ENCODE measurements at regions not wholly inside any gene's neighbourhood (a gene's known extent, or its start where the extent isn't known, plus 50 kb on each side); places are given as distances from the start of the nearest gene placed in this dataset.

- no peaks in the 10 kb centered on the region for H3K36me3 ChIP-seq (ENCODE audit: low read depth)
- H2AFZ ChIP-seq, result no peak overlapping the region
- no peak overlapping the region for H3K4me2 ChIP-seq
- no peak for DNase-seq
- no peaks in the 10 kb centered on the region for H3K79me2 ChIP-seq (ENCODE audit: low read depth)
- H3K27me3 ChIP-seq (ENCODE audit: insufficient read depth, low read depth), result peaks cover 3% of the 10 kb centered on the region; the same call in 1 of the 2 replicates
- no peaks in the 10 kb centered on the region for H3K9me2 ChIP-seq (ENCODE audit: insufficient read depth)
- no peaks in the 10 kb centered on the region for H3K4me1 ChIP-seq (replicated peaks; ENCODE audit: insufficient read depth)
- ChIA-PET POLR2A (ENCODE audit: unreplicated experiment) (no interaction called here), CTCF (no interaction called here)
- no peaks in the 10 kb centered on the region for H4K20me1 ChIP-seq (ENCODE audit: insufficient read depth)
- intact Hi-C loops (cut with micrococcal nuclease; ENCODE audit: unreplicated experiment), result no loop called here
- H3K27ac ChIP-seq, result no peak overlapping the region
- TF ChIP-seq EZH2 (IDR thresholded peaks at IDR 0.05; ENCODE audit: low read depth), result no peak
- TF ChIP-seq, protein P1, sequence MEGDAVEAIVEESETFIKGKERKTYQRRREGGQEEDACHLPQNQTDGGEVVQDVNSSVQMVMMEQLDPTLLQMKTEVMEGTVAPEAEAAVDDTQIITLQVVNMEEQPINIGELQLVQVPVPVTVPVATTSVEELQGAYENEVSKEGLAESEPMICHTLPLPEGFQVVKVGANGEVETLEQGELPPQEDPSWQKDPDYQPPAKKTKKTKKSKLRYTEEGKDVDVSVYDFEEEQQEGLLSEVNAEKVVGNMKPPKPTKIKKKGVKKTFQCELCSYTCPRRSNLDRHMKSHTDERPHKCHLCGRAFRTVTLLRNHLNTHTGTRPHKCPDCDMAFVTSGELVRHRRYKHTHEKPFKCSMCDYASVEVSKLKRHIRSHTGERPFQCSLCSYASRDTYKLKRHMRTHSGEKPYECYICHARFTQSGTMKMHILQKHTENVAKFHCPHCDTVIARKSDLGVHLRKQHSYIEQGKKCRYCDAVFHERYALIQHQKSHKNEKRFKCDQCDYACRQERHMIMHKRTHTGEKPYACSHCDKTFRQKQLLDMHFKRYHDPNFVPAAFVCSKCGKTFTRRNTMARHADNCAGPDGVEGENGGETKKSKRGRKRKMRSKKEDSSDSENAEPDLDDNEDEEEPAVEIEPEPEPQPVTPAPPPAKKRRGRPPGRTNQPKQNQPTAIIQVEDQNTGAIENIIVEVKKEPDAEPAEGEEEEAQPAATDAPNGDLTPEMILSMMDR (conservative IDR thresholded peaks at IDR 0.05), result no peak
- H3K9me3 ChIP-seq (ENCODE audit: insufficient read depth, low read depth), result no peaks in the 10 kb centered on the region
- no peak overlapping the region for H3K4me3 ChIP-seq
- no TSS peak for BruUV-seq (replicated peaks)
- no peaks in the 10 kb centered on the region for H3F3A ChIP-seq (ENCODE audit: insufficient read depth, low read depth)
Measured at GRCh38 chr10:10533437-10533836, 484.2 kb upstream of the CELF2 start.

DNA sequence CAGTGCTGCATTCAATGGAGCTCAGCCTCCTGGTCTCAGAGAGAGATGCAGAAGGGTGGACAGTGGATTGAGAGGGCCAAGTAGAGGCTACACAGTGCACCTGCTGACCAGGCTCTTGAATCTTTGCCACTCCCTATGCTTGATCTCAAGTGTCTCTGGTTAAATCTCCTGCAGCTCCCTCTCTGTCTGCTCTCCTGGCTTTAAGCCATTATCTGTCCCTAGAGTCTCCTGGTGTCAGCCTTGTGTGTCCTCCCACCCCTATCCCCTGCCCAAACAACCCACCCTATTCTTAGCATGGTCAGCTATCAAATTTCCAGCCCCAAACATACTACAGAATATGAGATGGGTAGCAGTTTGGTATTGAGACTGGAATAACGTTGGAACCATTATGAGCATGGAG is 479.3 kb upstream of the CELF2 start:
- DNase-seq, result no peak
- H3K4me3 ChIP-seq, result no peak overlapping the region
- no peaks in the 10 kb centered on the region for H3F3A ChIP-seq (ENCODE audit: insufficient read depth, low read depth)
- H3K4me1 ChIP-seq (replicated peaks; ENCODE audit: insufficient read depth), result no peaks in the 10 kb centered on the region
- H3K9me3 ChIP-seq (ENCODE audit: insufficient read depth, low read depth), result no peaks in the 10 kb centered on the region
- CTCF ChIA-PET, result no interaction called here
- BruUV-seq (replicated peaks), result no TSS peak
- H2AFZ ChIP-seq, result no peak overlapping the region
- no peaks in the 10 kb centered on the region for H3K79me2 ChIP-seq (ENCODE audit: low read depth)
- H3K27me3 ChIP-seq (ENCODE audit: insufficient read depth, low read depth), result peaks cover 7% of the 10 kb centered on the region; the same call in 1 of the 2 replicates
- intact Hi-C loops (cut with micrococcal nuclease; ENCODE audit: unreplicated experiment), result no loop called here
- no peaks in the 10 kb centered on the region for H3K9me2 ChIP-seq (ENCODE audit: insufficient read depth)
- H3K36me3 ChIP-seq (ENCODE audit: low read depth), result no peaks in the 10 kb centered on the region
- no peak overlapping the region for H3K27ac ChIP-seq
- no peak for TF ChIP-seq EZH2 (IDR thresholded peaks at IDR 0.05; ENCODE audit: low read depth)
- TF ChIP-seq, protein P1 (conservative IDR thresholded peaks at IDR 0.05), result no peak
- no peak overlapping the region for H3K4me2 ChIP-seq
- POLR2A ChIA-PET (ENCODE audit: unreplicated experiment), result no interaction called here
- H4K20me1 ChIP-seq (ENCODE audit: insufficient read depth), result no peaks in the 10 kb centered on the region

- no peaks in the 10 kb centered on the region for H3K9me3 ChIP-seq (ENCODE audit: insufficient read depth, low read depth)
- ChIA-PET POLR2A (ENCODE audit: unreplicated experiment) (no interaction called here), CTCF (no interaction called here)
- H3K79me2 ChIP-seq (ENCODE audit: low read depth), result no peaks in the 10 kb centered on the region
- H3K4me3 ChIP-seq, result no peak overlapping the region
- H4K20me1 ChIP-seq (ENCODE audit: insufficient read depth), result no peaks in the 10 kb centered on the region
- no peak overlapping the region for H3K27ac ChIP-seq
- DNase-seq, result no peak
- TF ChIP-seq, protein P1 (conservative IDR thresholded peaks at IDR 0.05), result no peak
- no peak for TF ChIP-seq EZH2 (IDR thresholded peaks at IDR 0.05; ENCODE audit: low read depth)
- no TSS peak for BruUV-seq (replicated peaks)
- H3K9me2 ChIP-seq (ENCODE audit: insufficient read depth), result no peaks in the 10 kb centered on the region
- no peaks in the 10 kb centered on the region for H3K36me3 ChIP-seq (ENCODE audit: low read depth)
- H3F3A ChIP-seq (ENCODE audit: insufficient read depth, low read depth), result no peaks in the 10 kb centered on the region
- peaks cover 11% of the 10 kb centered on the region; the same call in 1 of the 2 replicates for H3K27me3 ChIP-seq (ENCODE audit: insufficient read depth, low read depth)
- H2AFZ ChIP-seq, result no peak overlapping the region
- intact Hi-C loops (cut with micrococcal nuclease; ENCODE audit: unreplicated experiment), result no loop called here
- H3K4me1 ChIP-seq (replicated peaks; ENCODE audit: insufficient read depth), result no peaks in the 10 kb centered on the region
- H3K4me2 ChIP-seq, result no peak overlapping the region
Measured at GRCh38 chr10:10540398-10540797, 477.3 kb upstream of the CELF2 start.
